ENCODE measurements at regions not wholly inside any gene's neighbourhood (a gene's known extent, or its start where the extent isn't known, plus 50 kb on each side); places are given as distances from the start of the nearest gene placed in this dataset.

GRCh38 chr21:41653243-41653953 lies 113.5 kb downstream of the RIPK4 start:
- Mint-ChIP-seq H3K4me1 (no peaks in the 10 kb centered on the region), H3K27me3 (peaks cover 3% of the 10 kb centered on the region), H3K36me3 (ENCODE audit: low read depth) (no peaks in the 10 kb centered on the region), H3K4me3 (no peak overlapping the region), H3K27ac (no peak overlapping the region), H3K9me3 (no peaks in the 10 kb centered on the region)
- CTCF ChIA-PET = no interaction called here
- POLR2A ChIA-PET = interaction anchor here (1.3 kb wide), 1 partner anchor 21 kb away, joined by 4 read pairs; no protein-coding TSS in a partner anchor
- no peak for DNase-seq

- Mint-ChIP-seq H3K4me3 (no peak overlapping the region), H3K27ac (no peak overlapping the region), H3K4me1 (no peaks in the 10 kb centered on the region), H3K27me3 (no peaks in the 10 kb centered on the region), H3K36me3 (ENCODE audit: low read depth) (no peaks in the 10 kb centered on the region), H3K9me3 (no peaks in the 10 kb centered on the region)
- CTCF ChIA-PET = no interaction called here
- no peak for DNase-seq
- POLR2A ChIA-PET = no interaction called here
Observed at GRCh38 chr21:41651830-41652229, 115.0 kb downstream of the RIPK4 start.

GRCh38 chr21:41651406-41651805 lies 115.4 kb downstream of the RIPK4 start:
- Mint-ChIP-seq H3K36me3 (ENCODE audit: low read depth) (no peaks in the 10 kb centered on the region), H3K27ac (no peak overlapping the region), H3K27me3 (no peaks in the 10 kb centered on the region), H3K4me3 (no peak overlapping the region), H3K9me3 (no peaks in the 10 kb centered on the region), H3K4me1 (no peaks in the 10 kb centered on the region)
- DNase-seq = no peak
- ChIA-PET CTCF (no interaction called here), POLR2A (no interaction called here)

GRCh38 chr21:41650526-41651145 lies 116.2 kb downstream of the RIPK4 start:
- H3K27me3 Mint-ChIP-seq = no peaks in the 10 kb centered on the region
- H3K9me3 Mint-ChIP-seq = no peaks in the 10 kb centered on the region
- no peak for DNase-seq
- CTCF ChIA-PET = no interaction called here
- no peak overlapping the region for H3K4me3 Mint-ChIP-seq
- no peak overlapping the region for H3K27ac Mint-ChIP-seq
- H3K36me3 Mint-ChIP-seq (ENCODE audit: low read depth) = no peaks in the 10 kb centered on the region
- POLR2A ChIA-PET = no interaction called here
- H3K4me1 Mint-ChIP-seq = no peaks in the 10 kb centered on the region

- DNase-seq = no peak
- no peaks in the 10 kb centered on the region for H3K36me3 Mint-ChIP-seq (ENCODE audit: low read depth)
- H3K27ac Mint-ChIP-seq = no peak overlapping the region
- H3K4me1 Mint-ChIP-seq = no peaks in the 10 kb centered on the region
- peaks cover 9% of the 10 kb centered on the region for H3K27me3 Mint-ChIP-seq
- H3K9me3 Mint-ChIP-seq = no peaks in the 10 kb centered on the region
- H3K4me3 Mint-ChIP-seq = no peak overlapping the region
- POLR2A ChIA-PET = no interaction called here
- CTCF ChIA-PET = no interaction called here
Observed at GRCh38 chr21:41648591-41649031, 118.2 kb downstream of the RIPK4 start.

GRCh38 chr21:41647806-41648561 lies 118.9 kb downstream of the RIPK4 start:
- Mint-ChIP-seq H3K9me3 (no peaks in the 10 kb centered on the region), H3K27ac (no peak overlapping the region), H3K36me3 (ENCODE audit: low read depth) (no peaks in the 10 kb centered on the region), H3K27me3 (peaks cover 9% of the 10 kb centered on the region), H3K4me3 (no peak overlapping the region), H3K4me1 (no peaks in the 10 kb centered on the region)
- CTCF ChIA-PET = no interaction called here
- POLR2A ChIA-PET = no interaction called here
- DNase-seq = no peak

- Mint-ChIP-seq H3K27ac (no peak overlapping the region), H3K36me3 (ENCODE audit: low read depth) (no peaks in the 10 kb centered on the region), H3K27me3 (peaks cover 25% of the 10 kb centered on the region), H3K9me3 (no peaks in the 10 kb centered on the region), H3K4me1 (no peaks in the 10 kb centered on the region), H3K4me3 (no peak overlapping the region)
- no peak for DNase-seq
- POLR2A ChIA-PET = no interaction called here
- CTCF ChIA-PET = interaction anchor here (0.6 kb wide), 1 partner anchor 22 kb away, joined by 3 read pairs; no protein-coding TSS in a partner anchor
Observed at GRCh38 chr21:41643246-41643966, 123.4 kb downstream of the RIPK4 start.

- DNase-seq = no peak
- H3K36me3 Mint-ChIP-seq (ENCODE audit: low read depth) = no peaks in the 10 kb centered on the region
- ChIA-PET POLR2A (no interaction called here), CTCF (no interaction called here)
- no peak overlapping the region for H3K4me3 Mint-ChIP-seq
- no peak overlapping the region for H3K27ac Mint-ChIP-seq
- H3K9me3 Mint-ChIP-seq = no peaks in the 10 kb centered on the region
- peaks cover 25% of the 10 kb centered on the region for H3K27me3 Mint-ChIP-seq
- no peaks in the 10 kb centered on the region for H3K4me1 Mint-ChIP-seq
Observed at GRCh38 chr21:41641821-41642701, 124.8 kb downstream of the RIPK4 start.

GRCh38 chr21:41641510-41641815 lies 125.4 kb downstream of the RIPK4 start:
- POLR2A ChIA-PET = no interaction called here
- no peaks in the 10 kb centered on the region for H3K4me1 Mint-ChIP-seq
- H3K4me3 Mint-ChIP-seq = no peak overlapping the region
- CTCF ChIA-PET = no interaction called here
- H3K36me3 Mint-ChIP-seq (ENCODE audit: low read depth) = no peaks in the 10 kb centered on the region
- no peak for DNase-seq
- H3K27ac Mint-ChIP-seq = no peak overlapping the region
- peaks cover 25% of the 10 kb centered on the region for H3K27me3 Mint-ChIP-seq
- H3K9me3 Mint-ChIP-seq = no peaks in the 10 kb centered on the region

GRCh38 chr21:41640748-41641509 lies 125.9 kb downstream of the RIPK4 start:
- H3K4me3 Mint-ChIP-seq = no peak overlapping the region
- peaks cover 25% of the 10 kb centered on the region for H3K27me3 Mint-ChIP-seq
- H3K9me3 Mint-ChIP-seq = no peaks in the 10 kb centered on the region
- no peak for DNase-seq
- no peak overlapping the region for H3K27ac Mint-ChIP-seq
- POLR2A ChIA-PET = no interaction called here
- H3K4me1 Mint-ChIP-seq = no peaks in the 10 kb centered on the region
- H3K36me3 Mint-ChIP-seq (ENCODE audit: low read depth) = no peaks in the 10 kb centered on the region
- CTCF ChIA-PET = no interaction called here

- Mint-ChIP-seq H3K27ac (no peak overlapping the region), H3K4me1 (no peaks in the 10 kb centered on the region), H3K36me3 (ENCODE audit: low read depth) (no peaks in the 10 kb centered on the region), H3K27me3 (peaks cover 27% of the 10 kb centered on the region), H3K9me3 (no peaks in the 10 kb centered on the region), H3K4me3 (no peak overlapping the region)
- POLR2A ChIA-PET = no interaction called here
- DNase-seq = no peak
- CTCF ChIA-PET = no interaction called here
Observed at GRCh38 chr21:41639766-41640165, 127.1 kb downstream of the RIPK4 start.

- H3K27ac Mint-ChIP-seq = no peak overlapping the region
- peaks cover 24% of the 10 kb centered on the region for H3K27me3 Mint-ChIP-seq
- CTCF ChIA-PET = no interaction called here
Observed at GRCh38 chr21:41639336-41639735, 127.5 kb downstream of the RIPK4 start.

More at GRCh38 chr21:41639336-41639735, 127.5 kb downstream of the RIPK4 start:
- POLR2A ChIA-PET = no interaction called here
- Mint-ChIP-seq H3K4me3 (no peak overlapping the region), H3K9me3 (no peaks in the 10 kb centered on the region), H3K4me1 (no peaks in the 10 kb centered on the region), H3K36me3 (ENCODE audit: low read depth) (no peaks in the 10 kb centered on the region)
- no peak for DNase-seq

Measured in activated CD4-positive, alpha-beta memory T cell treated with anti-CD3 and anti-CD28 coated beads, Interleukin-2, amount 10 ng/mL, durations not matched to agents 7 days and 5 days (primary cell).